ENCODE measurements at regions not wholly inside any gene's neighbourhood (a gene's known extent, or its start where the extent isn't known, plus 50 kb on each side); places are given as distances from the start of the nearest gene placed in this dataset.

- Histone ChIP-seq H3K27me3 (ENCODE audit: control insufficient read depth in 3 of 3, insufficient read depth in 3 of 3, low read depth in 1 of 3, low read length in 3 of 3) (no peaks in the 10 kb centered on the region), H3K27ac (replicated peaks; ENCODE audit: low read length) (no peak overlapping the region), H2AK5ac (ENCODE audit: low read depth, low read length) (no peak overlapping the region), H2AFZ (ENCODE audit: low read length) (no peak overlapping the region), H3K4me1 (ENCODE audit: control insufficient read depth in 2 of 2, insufficient read depth in 1 of 2, low read depth in 1 of 2, low read length in 2 of 2) (no peaks in the 10 kb centered on the region), H2BK15ac (ENCODE audit: low read length) (no peak overlapping the region), H3K14ac (ENCODE audit: low read length) (no peak overlapping the region), H3K9ac (ENCODE audit: low read depth, low read length, poor library complexity) (no peak overlapping the region), H3K36me3 (replicated peaks in 1 of 2; ENCODE audit: control insufficient read depth in 2 of 2, insufficient read depth in 2 of 2, low read length in 2 of 2) (no peaks in the 10 kb centered on the region), H3K23ac (ENCODE audit: low read depth, low read length, poor library complexity) (no peak overlapping the region), H2BK120ac (ENCODE audit: low read depth, low read length) (no peak overlapping the region), H3K4ac (ENCODE audit: low read length) (no peak overlapping the region), H2BK12ac (ENCODE audit: low read length) (no peak overlapping the region), H3K4me2 (ENCODE audit: insufficient read depth, low read length, poor library complexity, severe bottlenecking) (no peak overlapping the region), H3K79me1 (ENCODE audit: low read depth, low read length) (no peaks in the 10 kb centered on the region), H4K91ac (ENCODE audit: low read depth, low read length, poor library complexity) (no peak overlapping the region), H4K8ac (ENCODE audit: low read depth, low read length) (no peak overlapping the region), H3K18ac (ENCODE audit: low read length) (no peak overlapping the region), H3K4me3 (ENCODE audit: low read length in 2 of 2) (no peak overlapping the region), H2BK5ac (ENCODE audit: low read length) (no peak overlapping the region), H3K9me3 (replicated peaks in 1 of 2; ENCODE audit: control insufficient read depth in 2 of 2, insufficient read depth in 1 of 2, low read depth in 1 of 2, low read length in 2 of 2) (peaks cover 0 to 8% of the 10 kb centered on the region in 2 donors)
- no CpG with 5 or more reads among the region's 4 CpGs for WGBS, 2 donors (ENCODE audit: extremely low coverage in 2 of 2, insufficient read length in 2 of 2, insufficient replicate concordance in 1 of 2)
- DNase-seq (ENCODE audit: low spot score) = no peak
Measured at GRCh38 chr11:80024119-80024518, 583.3 kb upstream of the TENM4 start.

DNA sequence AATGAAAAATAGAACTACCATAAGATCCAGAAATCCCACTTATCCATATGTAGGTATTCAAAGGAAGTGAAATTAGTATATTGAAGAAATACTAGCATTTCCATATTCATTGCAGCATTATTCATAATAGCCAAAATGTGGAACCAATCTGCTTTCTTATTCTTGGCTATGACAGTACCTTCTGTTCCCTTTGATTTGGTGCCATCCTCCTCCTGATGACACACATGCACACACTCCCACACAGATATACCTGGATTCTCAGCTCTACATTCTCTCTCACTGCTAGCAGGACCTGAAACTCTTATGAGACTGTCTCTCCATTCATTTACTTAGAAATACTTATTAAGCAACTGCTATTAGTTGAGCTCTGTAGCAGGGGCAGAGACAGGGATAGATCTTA, 582.6 kb upstream of the TENM4 start:
- no peak overlapping the region for H2AK5ac ChIP-seq (ENCODE audit: low read depth, low read length)
- no peaks in the 10 kb centered on the region for H3K36me3 ChIP-seq (replicated peaks in 1 of 2; ENCODE audit: control insufficient read depth in 2 of 2, insufficient read depth in 2 of 2, low read length in 2 of 2)
- H3K14ac ChIP-seq (ENCODE audit: low read length) = no peak overlapping the region
- H2BK12ac ChIP-seq (ENCODE audit: low read length) = no peak overlapping the region
- no peaks in the 10 kb centered on the region for H3K27me3 ChIP-seq (ENCODE audit: control insufficient read depth in 3 of 3, insufficient read depth in 3 of 3, low read depth in 1 of 3, low read length in 3 of 3)
- peaks cover 0 to 8% of the 10 kb centered on the region in 2 donors for H3K9me3 ChIP-seq (replicated peaks in 1 of 2; ENCODE audit: control insufficient read depth in 2 of 2, insufficient read depth in 1 of 2, low read depth in 1 of 2, low read length in 2 of 2)
- no peak overlapping the region for H4K91ac ChIP-seq (ENCODE audit: low read depth, low read length, poor library complexity)
- H2BK120ac ChIP-seq (ENCODE audit: low read depth, low read length) = no peak overlapping the region
- no peaks in the 10 kb centered on the region for H3K79me1 ChIP-seq (ENCODE audit: low read depth, low read length)
- no peaks in the 10 kb centered on the region for H3K4me1 ChIP-seq (ENCODE audit: control insufficient read depth in 2 of 2, insufficient read depth in 1 of 2, low read depth in 1 of 2, low read length in 2 of 2)
- DNase-seq (ENCODE audit: low spot score) = no peak
- no peak overlapping the region for H3K4me2 ChIP-seq (ENCODE audit: insufficient read depth, low read length, poor library complexity, severe bottlenecking)
- H4K8ac ChIP-seq (ENCODE audit: low read depth, low read length) = no peak overlapping the region
- no peak overlapping the region for H3K4ac ChIP-seq (ENCODE audit: low read length)
- H3K23ac ChIP-seq (ENCODE audit: low read depth, low read length, poor library complexity) = no peak overlapping the region
- no peak overlapping the region for H3K18ac ChIP-seq (ENCODE audit: low read length)
- H2BK15ac ChIP-seq (ENCODE audit: low read length) = no peak overlapping the region
- H2AFZ ChIP-seq (ENCODE audit: low read length) = no peak overlapping the region
- no peak overlapping the region for H2BK5ac ChIP-seq (ENCODE audit: low read length)
- no peak overlapping the region for H3K9ac ChIP-seq (ENCODE audit: low read depth, low read length, poor library complexity)
- H3K4me3 ChIP-seq (ENCODE audit: low read length in 2 of 2) = no peak overlapping the region
- H3K27ac ChIP-seq (replicated peaks; ENCODE audit: low read length) = no peak overlapping the region

- no peak overlapping the region for H3K4me2 ChIP-seq (ENCODE audit: insufficient read depth, low read length, poor library complexity, severe bottlenecking)
- H3K9ac ChIP-seq (ENCODE audit: low read depth, low read length, poor library complexity) = no peak overlapping the region
- H3K27me3 ChIP-seq (ENCODE audit: control insufficient read depth in 3 of 3, insufficient read depth in 3 of 3, low read depth in 1 of 3, low read length in 3 of 3) = no peaks in the 10 kb centered on the region
- H3K4ac ChIP-seq (ENCODE audit: low read length) = no peak overlapping the region
- no peak overlapping the region for H2BK15ac ChIP-seq (ENCODE audit: low read length)
- no peaks in the 10 kb centered on the region for H3K4me1 ChIP-seq (ENCODE audit: control insufficient read depth in 2 of 2, insufficient read depth in 1 of 2, low read depth in 1 of 2, low read length in 2 of 2)
- no peak overlapping the region for H2AFZ ChIP-seq (ENCODE audit: low read length)
- no peak overlapping the region for H2BK5ac ChIP-seq (ENCODE audit: low read length)
- H2AK5ac ChIP-seq (ENCODE audit: low read depth, low read length) = no peak overlapping the region
- DNase-seq (ENCODE audit: low spot score) = no peak
- H2BK12ac ChIP-seq (ENCODE audit: low read length) = no peak overlapping the region
- no peak overlapping the region for H2BK120ac ChIP-seq (ENCODE audit: low read depth, low read length)
- no CpG with 5 or more reads among the region's 1 CpG for WGBS, 2 donors (ENCODE audit: extremely low coverage in 2 of 2, insufficient read length in 2 of 2, insufficient replicate concordance in 1 of 2)
- no peak overlapping the region for H3K14ac ChIP-seq (ENCODE audit: low read length)
- no peak overlapping the region for H3K27ac ChIP-seq (replicated peaks; ENCODE audit: low read length)
- H3K18ac ChIP-seq (ENCODE audit: low read length) = no peak overlapping the region
- H3K79me1 ChIP-seq (ENCODE audit: low read depth, low read length) = no peaks in the 10 kb centered on the region
- H4K91ac ChIP-seq (ENCODE audit: low read depth, low read length, poor library complexity) = no peak overlapping the region
- H4K8ac ChIP-seq (ENCODE audit: low read depth, low read length) = no peak overlapping the region
- no peak overlapping the region for H3K23ac ChIP-seq (ENCODE audit: low read depth, low read length, poor library complexity)
- H3K9me3 ChIP-seq (replicated peaks in 1 of 2; ENCODE audit: control insufficient read depth in 2 of 2, insufficient read depth in 1 of 2, low read depth in 1 of 2, low read length in 2 of 2) = no peaks in the 10 kb centered on the region
- no peaks in the 10 kb centered on the region for H3K36me3 ChIP-seq (replicated peaks in 1 of 2; ENCODE audit: control insufficient read depth in 2 of 2, insufficient read depth in 2 of 2, low read length in 2 of 2)
- H3K4me3 ChIP-seq (ENCODE audit: low read length in 2 of 2) = no peak overlapping the region
Measured at GRCh38 chr11:80010536-80010935, 569.7 kb upstream of the TENM4 start.

GRCh38 chr11:80009081-80009480, 568.3 kb upstream of the TENM4 start:
- Histone ChIP-seq H3K14ac (ENCODE audit: low read length) (no peak overlapping the region), H3K9ac (ENCODE audit: low read depth, low read length, poor library complexity) (no peak overlapping the region), H3K36me3 (replicated peaks in 1 of 2; ENCODE audit: control insufficient read depth in 2 of 2, insufficient read depth in 2 of 2, low read length in 2 of 2) (no peaks in the 10 kb centered on the region), H2BK12ac (ENCODE audit: low read length) (no peak overlapping the region), H3K27ac (replicated peaks; ENCODE audit: low read length) (no peak overlapping the region), H2BK120ac (ENCODE audit: low read depth, low read length) (no peak overlapping the region), H4K91ac (ENCODE audit: low read depth, low read length, poor library complexity) (no peak overlapping the region), H2AFZ (ENCODE audit: low read length) (no peak overlapping the region), H3K23ac (ENCODE audit: low read depth, low read length, poor library complexity) (no peak overlapping the region), H3K4me2 (ENCODE audit: insufficient read depth, low read length, poor library complexity, severe bottlenecking) (no peak overlapping the region), H2BK15ac (ENCODE audit: low read length) (no peak overlapping the region), H3K4ac (ENCODE audit: low read length) (no peak overlapping the region), H3K79me1 (ENCODE audit: low read depth, low read length) (no peaks in the 10 kb centered on the region), H3K9me3 (replicated peaks in 1 of 2; ENCODE audit: control insufficient read depth in 2 of 2, insufficient read depth in 1 of 2, low read depth in 1 of 2, low read length in 2 of 2) (no peaks in the 10 kb centered on the region), H3K27me3 (ENCODE audit: control insufficient read depth in 3 of 3, insufficient read depth in 3 of 3, low read depth in 1 of 3, low read length in 3 of 3) (no peaks in the 10 kb centered on the region), H2BK5ac (ENCODE audit: low read length) (no peak overlapping the region), H4K8ac (ENCODE audit: low read depth, low read length) (no peak overlapping the region), H3K4me3 (ENCODE audit: low read length in 2 of 2) (no peak overlapping the region), H3K18ac (ENCODE audit: low read length) (no peak overlapping the region), H2AK5ac (ENCODE audit: low read depth, low read length) (no peak overlapping the region), H3K4me1 (ENCODE audit: control insufficient read depth in 2 of 2, insufficient read depth in 1 of 2, low read depth in 1 of 2, low read length in 2 of 2) (no peaks in the 10 kb centered on the region)
- WGBS, 2 donors (ENCODE audit: extremely low coverage in 2 of 2, insufficient read length in 2 of 2, insufficient replicate concordance in 1 of 2) = no CpG with 5 or more reads among the region's 3 CpGs
- no peak for DNase-seq (ENCODE audit: low spot score)
